Amniotic epithelial cell (primary cell): ENCODE measurements at regions not wholly inside any gene's neighbourhood (a gene's known extent, or its start where the extent isn't known, plus 50 kb on each side); places are given as distances from the start of the nearest gene placed in this dataset.
"Not testable (repeated sequence)": the region's sequence is repeated elsewhere in the genome, so short reads cannot be mapped to it uniquely, and the experiment has no call there.

ENCODE experiments used
- DNase-seq: peaks from one replicate; pipeline ENCODE4 v3.0.0-alpha.2; 2010; ENCODE audit warnings: low read depth

- DNase-seq: no peak
Measured at GRCh38 chr2:63695583-63695982, 106.8 kb downstream of the MDH1 start.

- peak; percentile 2 for DNase-seq
Measured at GRCh38 chr2:63696496-63696895, 107.7 kb downstream of the MDH1 start.

GRCh38 chr2:63697160-63697559 is 108.4 kb downstream of the MDH1 start:
- DNase-seq: no peak

GRCh38 chr2:63698786-63699548 is 110.2 kb downstream of the MDH1 start:
- DNase-seq: peak; percentile 89

- DNase-seq: no peak
Measured at GRCh38 chr2:63699549-63699839, 110.7 kb downstream of the MDH1 start.

GRCh38 chr2:63700271-63700670 is 111.5 kb downstream of the MDH1 start:
- no peak for DNase-seq

- DNase-seq: no peak
Measured at GRCh38 chr2:63701406-63701805, 112.6 kb downstream of the MDH1 start.

GRCh38 chr2:63706084-63706483 is 117.3 kb downstream of the MDH1 start:
- not testable (repeated sequence) for DNase-seq

GRCh38 chr2:63710732-63711131 is 122.0 kb downstream of the MDH1 start:
- DNase-seq: no peak

GRCh38 chr2:63712748-63713147 is 124.0 kb downstream of the MDH1 start:
- peak; percentile 54 for DNase-seq

- no peak for DNase-seq
Measured at GRCh38 chr2:63716146-63716545, 125.5 kb upstream of the UGP2 start.

- no peak for DNase-seq
Measured at GRCh38 chr2:63719052-63719451, 122.6 kb upstream of the UGP2 start.

GRCh38 chr2:63721082-63721424 is 120.6 kb upstream of the UGP2 start:
- no peak for DNase-seq

- not testable (repeated sequence) for DNase-seq
Measured at GRCh38 chr2:63722284-63722683, 119.4 kb upstream of the UGP2 start.

- no peak for DNase-seq
Measured at GRCh38 chr2:63723709-63724108, 118.0 kb upstream of the UGP2 start.

GRCh38 chr2:63725212-63725611 is 116.5 kb upstream of the UGP2 start:
- not testable (repeated sequence) for DNase-seq

- no peak for DNase-seq
Measured at GRCh38 chr2:63729362-63729761, 112.3 kb upstream of the UGP2 start.

GRCh38 chr2:63729831-63730230 is 111.9 kb upstream of the UGP2 start:
- no peak for DNase-seq

GRCh38 chr2:63734510-63734909 is 107.2 kb upstream of the UGP2 start:
- no peak for DNase-seq

- DNase-seq: peak; percentile 39
Measured at GRCh38 chr2:63735263-63735662, 106.4 kb upstream of the UGP2 start.

GRCh38 chr2:63735931-63736330 is 105.8 kb upstream of the UGP2 start:
- peak; percentile 64 for DNase-seq

- peak; percentile 77 for DNase-seq
Measured at GRCh38 chr2:63736354-63736753, 105.3 kb upstream of the UGP2 start.

GRCh38 chr2:63737081-63737751 is 104.5 kb upstream of the UGP2 start:
- DNase-seq: peak; percentile 32

GRCh38 chr2:63738019-63738418 is 103.7 kb upstream of the UGP2 start:
- peak; percentile 38 for DNase-seq
